ENCODE measurements at regions not wholly inside any gene's neighbourhood (a gene's known extent, or its start where the extent isn't known, plus 50 kb on each side); places are given as distances from the start of the nearest gene placed in this dataset.

- Mint-ChIP-seq H3K27me3 (ENCODE audit: low read depth) (no peaks in the 10 kb centered on the region), H3K36me3 (peaks cover 17% of the 10 kb centered on the region), H3K4me3 (no peak overlapping the region), H3K4me1 (no peaks in the 10 kb centered on the region), H3K27ac (no peak overlapping the region), H3K9me3 (peaks cover 58% of the 10 kb centered on the region)
- no peak for DNase-seq (ENCODE audit: low spot score in 2 of 2, unreplicated experiment in 2 of 2)
- TF ChIP-seq CTCF (IDR thresholded peaks at IDR 0.05; ENCODE audit: unreplicated experiment): no peak
Observed at GRCh38 chr1:239221656-239222055, 164.7 kb upstream of the CHRM3 start.

GRCh38 chr1:239219679-239220078 lies 166.7 kb upstream of the CHRM3 start:
- Mint-ChIP-seq H3K9me3 (peaks cover 47% of the 10 kb centered on the region), H3K27ac (no peak overlapping the region), H3K36me3 (peaks cover 9% of the 10 kb centered on the region), H3K4me3 (no peak overlapping the region), H3K27me3 (ENCODE audit: low read depth) (no peaks in the 10 kb centered on the region), H3K4me1 (no peaks in the 10 kb centered on the region)
- no peak for TF ChIP-seq CTCF (IDR thresholded peaks at IDR 0.05; ENCODE audit: unreplicated experiment)
- DNase-seq (ENCODE audit: low spot score in 2 of 2, unreplicated experiment in 2 of 2): no peak

GRCh38 chr1:239218301-239218700 lies 168.1 kb upstream of the CHRM3 start:
- Mint-ChIP-seq H3K4me1 (peaks cover 1% of the 10 kb centered on the region), H3K27me3 (ENCODE audit: low read depth) (no peaks in the 10 kb centered on the region), H3K4me3 (no peak overlapping the region), H3K36me3 (peaks cover 6% of the 10 kb centered on the region), H3K9me3 (peaks cover 33% of the 10 kb centered on the region), H3K27ac (no peak overlapping the region)
- no peak for TF ChIP-seq CTCF (IDR thresholded peaks at IDR 0.05; ENCODE audit: unreplicated experiment)
- no peak for DNase-seq (ENCODE audit: low spot score in 2 of 2, unreplicated experiment in 2 of 2)

- H3K9me3 Mint-ChIP-seq: no peaks in the 10 kb centered on the region
- no peak for DNase-seq (ENCODE audit: low spot score in 2 of 2, unreplicated experiment in 2 of 2)
- no peak for TF ChIP-seq CTCF (IDR thresholded peaks at IDR 0.05; ENCODE audit: unreplicated experiment)
Observed at GRCh38 chr1:239212811-239213220, 173.6 kb upstream of the CHRM3 start.

GRCh38 chr1:239209591-239209990 lies 176.8 kb upstream of the CHRM3 start:
- H3K9me3 Mint-ChIP-seq: no peaks in the 10 kb centered on the region
- H3K4me1 Mint-ChIP-seq: peaks cover 21% of the 10 kb centered on the region
- no peak for DNase-seq (ENCODE audit: low spot score in 2 of 2, unreplicated experiment in 2 of 2)
- no peak overlapping the region for H3K27ac Mint-ChIP-seq
- H3K36me3 Mint-ChIP-seq: no peaks in the 10 kb centered on the region
- peaks cover 1% of the 10 kb centered on the region for H3K27me3 Mint-ChIP-seq (ENCODE audit: low read depth)
- TF ChIP-seq CTCF (IDR thresholded peaks at IDR 0.05; ENCODE audit: unreplicated experiment): no peak
- H3K4me3 Mint-ChIP-seq: no peak overlapping the region

More at GRCh38 chr1:239212811-239213220, 173.6 kb upstream of the CHRM3 start:
- Mint-ChIP-seq H3K4me1 (peaks cover 17% of the 10 kb centered on the region), H3K27me3 (ENCODE audit: low read depth) (peaks cover 1% of the 10 kb centered on the region), H3K27ac (no peak overlapping the region), H3K36me3 (no peaks in the 10 kb centered on the region), H3K4me3 (peak overlapping the region; percentile 20)

GRCh38 chr1:239204401-239204800 lies 182.0 kb upstream of the CHRM3 start:
- H3K27ac Mint-ChIP-seq: no peak overlapping the region
- DNase-seq (ENCODE audit: low spot score in 2 of 2, unreplicated experiment in 2 of 2): no peak
- TF ChIP-seq CTCF (IDR thresholded peaks at IDR 0.05; ENCODE audit: unreplicated experiment): no peak
- peaks cover 1% of the 10 kb centered on the region for H3K27me3 Mint-ChIP-seq (ENCODE audit: low read depth)
- no peaks in the 10 kb centered on the region for H3K36me3 Mint-ChIP-seq
- peaks cover 8% of the 10 kb centered on the region for H3K4me1 Mint-ChIP-seq
- no peaks in the 10 kb centered on the region for H3K9me3 Mint-ChIP-seq
- no peak overlapping the region for H3K4me3 Mint-ChIP-seq

Data from mesothelial cell of epicardium (in vitro differentiated cells).